ENCODE measurements at regions not wholly inside any gene's neighbourhood (a gene's known extent, or its start where the extent isn't known, plus 50 kb on each side); places are given as distances from the start of the nearest gene placed in this dataset.

- Histone ChIP-seq H3K27ac (no peak overlapping the region), H3K27me3 (no peaks in the 10 kb centered on the region), H3K4me3 (no peak overlapping the region), H3K36me3 (no peaks in the 10 kb centered on the region), H3K4me1 (ENCODE audit: low read depth) (no peaks in the 10 kb centered on the region), H3K9me3 (ENCODE audit: low read depth) (no peaks in the 10 kb centered on the region)
- DNase-seq (ENCODE audit: low read depth in 1 of 2, low spot score in 1 of 2) = peak in 1 of 2 donors; percentile 76
- peak; percentile 7 for TF ChIP-seq CTCF (IDR thresholded peaks at IDR 0.05; ENCODE audit: low read depth, low read length)
These were observed 88.2 kb upstream of the CAMK2D start for GRCh38 chr4:113849771-113850170.

- Histone ChIP-seq H3K4me3 (no peak overlapping the region), H3K27ac (no peak overlapping the region), H3K27me3 (no peaks in the 10 kb centered on the region), H3K9me3 (ENCODE audit: low read depth) (no peaks in the 10 kb centered on the region), H3K36me3 (no peaks in the 10 kb centered on the region), H3K4me1 (ENCODE audit: low read depth) (no peaks in the 10 kb centered on the region)
- TF ChIP-seq CTCF (IDR thresholded peaks at IDR 0.05; ENCODE audit: low read depth, low read length) = no peak
- no peak for DNase-seq (ENCODE audit: low read depth in 1 of 2, low spot score in 1 of 2)
These were observed 86.2 kb upstream of the CAMK2D start for GRCh38 chr4:113847710-113848109.

GRCh38 chr4:113846433-113846832, 84.9 kb upstream of the CAMK2D start:
- no peaks in the 10 kb centered on the region for H3K36me3 ChIP-seq
- no peaks in the 10 kb centered on the region for H3K9me3 ChIP-seq (ENCODE audit: low read depth)
- H3K27me3 ChIP-seq = no peaks in the 10 kb centered on the region
- TF ChIP-seq CTCF (IDR thresholded peaks at IDR 0.05; ENCODE audit: low read depth, low read length) = no peak
- H3K4me1 ChIP-seq (ENCODE audit: low read depth) = no peaks in the 10 kb centered on the region
- no peak overlapping the region for H3K27ac ChIP-seq
- H3K4me3 ChIP-seq = no peak overlapping the region
- DNase-seq (ENCODE audit: low read depth in 1 of 2, low spot score in 1 of 2) = no peak

- DNase-seq (ENCODE audit: low read depth in 1 of 2, low spot score in 1 of 2) = peak in 1 of 2 donors; percentile 32
- no peak overlapping the region for H3K4me3 ChIP-seq
- no peaks in the 10 kb centered on the region for H3K27me3 ChIP-seq
- H3K27ac ChIP-seq = no peak overlapping the region
- H3K4me1 ChIP-seq (ENCODE audit: low read depth) = no peaks in the 10 kb centered on the region
- no peaks in the 10 kb centered on the region for H3K36me3 ChIP-seq
- TF ChIP-seq CTCF (IDR thresholded peaks at IDR 0.05; ENCODE audit: low read depth, low read length) = no peak
- H3K9me3 ChIP-seq (ENCODE audit: low read depth) = no peaks in the 10 kb centered on the region
These were observed 83.6 kb upstream of the CAMK2D start for GRCh38 chr4:113845138-113845537.

GRCh38 chr4:113844369-113844768, 82.8 kb upstream of the CAMK2D start:
- Histone ChIP-seq H3K4me3 (no peak overlapping the region), H3K36me3 (no peaks in the 10 kb centered on the region), H3K4me1 (ENCODE audit: low read depth) (no peaks in the 10 kb centered on the region), H3K27me3 (no peaks in the 10 kb centered on the region), H3K27ac (no peak overlapping the region), H3K9me3 (ENCODE audit: low read depth) (no peaks in the 10 kb centered on the region)
- DNase-seq (ENCODE audit: low read depth in 1 of 2, low spot score in 1 of 2) = no peak
- TF ChIP-seq CTCF (IDR thresholded peaks at IDR 0.05; ENCODE audit: low read depth, low read length) = no peak

- Histone ChIP-seq H3K36me3 (no peaks in the 10 kb centered on the region), H3K27me3 (no peaks in the 10 kb centered on the region), H3K4me3 (no peak overlapping the region), H3K4me1 (ENCODE audit: low read depth) (no peaks in the 10 kb centered on the region), H3K27ac (no peak overlapping the region), H3K9me3 (ENCODE audit: low read depth) (no peaks in the 10 kb centered on the region)
- peak in 1 of 2 donors; percentile 36 for DNase-seq (ENCODE audit: low read depth in 1 of 2, low spot score in 1 of 2)
- TF ChIP-seq CTCF (IDR thresholded peaks at IDR 0.05; ENCODE audit: low read depth, low read length) = no peak
These were observed 79.3 kb upstream of the CAMK2D start for GRCh38 chr4:113840861-113841260.

All from cardiac muscle cell (in vitro differentiated cells and primary cell).